Spleen (tissue), 7 donors: ENCODE measurements at regions not wholly inside any gene's neighbourhood (a gene's known extent, or its start where the extent isn't known, plus 50 kb on each side); places are given as distances from the start of the nearest gene placed in this dataset.
"Not testable (repeated sequence)": the region's sequence is repeated elsewhere in the genome, so short reads cannot be mapped to it uniquely, and the experiment has no call there.

Experiments used
- POLR2A ChIP-seq, 3 donors: fragments of 450-650 bp; IDR thresholded peaks; one replicate each; pipeline ENCODE4 v1.5.1; 2017; ENCODE audit warnings: antibody characterized with exemption in 3 of 3, mild to moderate bottlenecking in 1 of 3
- POLR2AphosphoS5 ChIP-seq, 3 donors: sonication (generic); formaldehyde crosslinking; IDR thresholded peaks; one replicate each; pipeline ENCODE4 v1.5.1; 2017; ENCODE audit warnings: antibody characterized with exemption in 3 of 3
- TF ChIP-seq, protein P1 (sequence below), 11 experiments: fragments of 200-600 bp in 7 of 11; fragments of 450-650 bp in 4 of 11; sonication (generic) in 4 of 11; IDR thresholded peaks in 8 of 11; conservative IDR thresholded peaks in 3 of 11; 1 replicate in 7 of 11; 2 replicates in 4 of 11; pipeline versions ENCODE4 v1.4.0 to v1.8.0; 2016 to 2021; ENCODE audit warnings: antibody characterized with exemption in 11 of 11, inconsistent platforms in 4 of 11, mild to moderate bottlenecking in 1 of 11
- donor health status: DM: no; HTN: no; CAD: no; lungs with moderate emphysema.
- donor health status: DM: no; HTN: no; CAD: no.
- donor health status: DM: no; HTN: no; CAD: no.

DNA sequence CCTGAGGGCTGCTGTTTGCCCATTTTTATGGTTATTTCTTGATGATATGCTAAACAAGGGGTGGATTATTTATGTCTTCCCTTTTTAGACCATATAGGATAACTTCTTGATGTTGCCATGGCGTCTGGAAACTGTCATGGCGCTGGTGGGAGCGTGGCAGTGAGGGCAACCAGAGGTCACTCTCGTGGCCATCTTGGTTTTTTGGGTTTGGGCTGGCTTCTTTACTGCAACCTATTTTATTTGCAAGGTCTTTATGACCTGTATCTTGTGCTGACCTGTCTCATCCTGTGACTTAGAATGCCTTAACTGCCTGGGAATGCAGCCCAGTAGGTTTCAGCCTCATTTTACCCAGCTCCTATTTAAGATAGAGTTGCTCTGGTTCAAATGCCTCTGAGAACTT, 429.7 kb downstream of the SH2D4B start:
- TF ChIP-seq, protein P1, sequence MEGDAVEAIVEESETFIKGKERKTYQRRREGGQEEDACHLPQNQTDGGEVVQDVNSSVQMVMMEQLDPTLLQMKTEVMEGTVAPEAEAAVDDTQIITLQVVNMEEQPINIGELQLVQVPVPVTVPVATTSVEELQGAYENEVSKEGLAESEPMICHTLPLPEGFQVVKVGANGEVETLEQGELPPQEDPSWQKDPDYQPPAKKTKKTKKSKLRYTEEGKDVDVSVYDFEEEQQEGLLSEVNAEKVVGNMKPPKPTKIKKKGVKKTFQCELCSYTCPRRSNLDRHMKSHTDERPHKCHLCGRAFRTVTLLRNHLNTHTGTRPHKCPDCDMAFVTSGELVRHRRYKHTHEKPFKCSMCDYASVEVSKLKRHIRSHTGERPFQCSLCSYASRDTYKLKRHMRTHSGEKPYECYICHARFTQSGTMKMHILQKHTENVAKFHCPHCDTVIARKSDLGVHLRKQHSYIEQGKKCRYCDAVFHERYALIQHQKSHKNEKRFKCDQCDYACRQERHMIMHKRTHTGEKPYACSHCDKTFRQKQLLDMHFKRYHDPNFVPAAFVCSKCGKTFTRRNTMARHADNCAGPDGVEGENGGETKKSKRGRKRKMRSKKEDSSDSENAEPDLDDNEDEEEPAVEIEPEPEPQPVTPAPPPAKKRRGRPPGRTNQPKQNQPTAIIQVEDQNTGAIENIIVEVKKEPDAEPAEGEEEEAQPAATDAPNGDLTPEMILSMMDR (IDR thresholded peaks at IDR 0.05 in 8 of 11, conservative IDR thresholded peaks at IDR 0.05 in 3 of 11): not testable (repeated sequence)
- TF ChIP-seq POLR2A, POLR2AphosphoS5 (IDR thresholded peaks at IDR 0.05): not testable (repeated sequence)
